ENCODE measurements at regions not wholly inside any gene's neighbourhood (a gene's known extent, or its start where the extent isn't known, plus 50 kb on each side); places are given as distances from the start of the nearest gene placed in this dataset.

- Histone ChIP-seq H3K27ac (ENCODE audit: low read depth in 1 of 3, low read length in 2 of 3) (no peak overlapping the region), H3K4me1 (ENCODE audit: control insufficient read depth in 3 of 3, insufficient read depth in 2 of 3, low read depth in 1 of 3, low read length in 2 of 3) (no peaks in the 10 kb centered on the region), H3K27me3 (ENCODE audit: control insufficient read depth in 3 of 3, insufficient read depth in 3 of 3, low read length in 3 of 3) (no peaks in the 10 kb centered on the region), H3K4me3 (ENCODE audit: low read depth in 1 of 3, low read length in 3 of 3) (no peak overlapping the region), H3K36me3 (ENCODE audit: control insufficient read depth in 3 of 3, insufficient read depth in 2 of 3, low read depth in 1 of 3, low read length in 3 of 3) (no peaks in the 10 kb centered on the region), H3K9me3 (ENCODE audit: control insufficient read depth in 2 of 2, insufficient read depth in 1 of 2, low read depth in 1 of 2, low read length in 1 of 2) (no peaks in the 10 kb centered on the region)
- DNase-seq: no peak
- WGBS, 3 donors: 50 to 86% (median 69%) methylated on average over 1 of the region's 1 CpG
- FAIRE-seq: no peak
Observed at GRCh38 chrX:25534091-25534490, 518.3 kb upstream of the ARX start.

- no peak for FAIRE-seq
- Histone ChIP-seq H3K4me3 (ENCODE audit: low read depth in 1 of 3, low read length in 3 of 3) (no peak overlapping the region), H3K36me3 (ENCODE audit: control insufficient read depth in 3 of 3, insufficient read depth in 2 of 3, low read depth in 1 of 3, low read length in 3 of 3) (no peaks in the 10 kb centered on the region), H3K9me3 (ENCODE audit: control insufficient read depth in 2 of 2, insufficient read depth in 1 of 2, low read depth in 1 of 2, low read length in 1 of 2) (no peaks in the 10 kb centered on the region), H3K27ac (ENCODE audit: low read depth in 1 of 3, low read length in 2 of 3) (no peak overlapping the region), H3K27me3 (ENCODE audit: control insufficient read depth in 3 of 3, insufficient read depth in 3 of 3, low read length in 3 of 3) (no peaks in the 10 kb centered on the region), H3K4me1 (ENCODE audit: control insufficient read depth in 3 of 3, insufficient read depth in 2 of 3, low read depth in 1 of 3, low read length in 2 of 3) (no peaks in the 10 kb centered on the region)
- WGBS, 3 donors: 36 to 64% (median 38%) methylated on average over 2 of the region's 2 CpGs
- DNase-seq: no peak
Observed at GRCh38 chrX:25536307-25536970, 520.7 kb upstream of the ARX start.

- no peak for DNase-seq
- 78 to 84% (median 83%) methylated on average over 7 of the region's 7 CpGs for whole genome bisulfite sequencing, 3 donors
- no peak overlapping the region for H3K27ac ChIP-seq (ENCODE audit: low read depth in 1 of 3, low read length in 2 of 3)
- H3K9me3 ChIP-seq (ENCODE audit: control insufficient read depth in 2 of 2, insufficient read depth in 1 of 2, low read depth in 1 of 2, low read length in 1 of 2): no peaks in the 10 kb centered on the region
- H3K36me3 ChIP-seq (ENCODE audit: control insufficient read depth in 3 of 3, insufficient read depth in 2 of 3, low read depth in 1 of 3, low read length in 3 of 3): no peaks in the 10 kb centered on the region
- no peaks in the 10 kb centered on the region for H3K4me1 ChIP-seq (ENCODE audit: control insufficient read depth in 3 of 3, insufficient read depth in 2 of 3, low read depth in 1 of 3, low read length in 2 of 3)
- H3K27me3 ChIP-seq (ENCODE audit: control insufficient read depth in 3 of 3, insufficient read depth in 3 of 3, low read length in 3 of 3): no peaks in the 10 kb centered on the region
- H3K4me3 ChIP-seq (ENCODE audit: low read depth in 1 of 3, low read length in 3 of 3): no peak overlapping the region
- no peak for FAIRE-seq
Observed at GRCh38 chrX:25537699-25538098, 521.9 kb upstream of the ARX start.

- H3K27me3 ChIP-seq (ENCODE audit: control insufficient read depth in 3 of 3, insufficient read depth in 3 of 3, low read length in 3 of 3): no peaks in the 10 kb centered on the region
- no peak for FAIRE-seq
- no peaks in the 10 kb centered on the region for H3K9me3 ChIP-seq (ENCODE audit: control insufficient read depth in 2 of 2, insufficient read depth in 1 of 2, low read depth in 1 of 2, low read length in 1 of 2)
- DNase-seq: no peak
- H3K36me3 ChIP-seq (ENCODE audit: control insufficient read depth in 3 of 3, insufficient read depth in 2 of 3, low read depth in 1 of 3, low read length in 3 of 3): no peaks in the 10 kb centered on the region
- WGBS, 3 donors: 31 to 66% (median 52%) methylated on average over 3 of the region's 3 CpGs
- H3K27ac ChIP-seq (ENCODE audit: low read depth in 1 of 3, low read length in 2 of 3): no peak overlapping the region
- no peak overlapping the region for H3K4me3 ChIP-seq (ENCODE audit: low read depth in 1 of 3, low read length in 3 of 3)
- no peaks in the 10 kb centered on the region for H3K4me1 ChIP-seq (ENCODE audit: control insufficient read depth in 3 of 3, insufficient read depth in 2 of 3, low read depth in 1 of 3, low read length in 2 of 3)
Observed at GRCh38 chrX:25544641-25545040, 528.9 kb upstream of the ARX start.

GRCh38 chrX:25548811-25549210 lies 533.0 kb upstream of the ARX start:
- Histone ChIP-seq H3K9me3 (ENCODE audit: control insufficient read depth in 2 of 2, insufficient read depth in 1 of 2, low read depth in 1 of 2, low read length in 1 of 2) (no peaks in the 10 kb centered on the region), H3K27ac (ENCODE audit: low read depth in 1 of 3, low read length in 2 of 3) (no peak overlapping the region), H3K4me3 (ENCODE audit: low read depth in 1 of 3, low read length in 3 of 3) (no peak overlapping the region), H3K36me3 (ENCODE audit: control insufficient read depth in 3 of 3, insufficient read depth in 2 of 3, low read depth in 1 of 3, low read length in 3 of 3) (no peaks in the 10 kb centered on the region), H3K27me3 (ENCODE audit: control insufficient read depth in 3 of 3, insufficient read depth in 3 of 3, low read length in 3 of 3) (no peaks in the 10 kb centered on the region), H3K4me1 (ENCODE audit: control insufficient read depth in 3 of 3, insufficient read depth in 2 of 3, low read depth in 1 of 3, low read length in 2 of 3) (no peaks in the 10 kb centered on the region)
- FAIRE-seq: no peak
- 63 to 83% (median 68%) methylated on average over 7 of the region's 7 CpGs for WGBS, 3 donors
- no peak for DNase-seq

GRCh38 chrX:25555521-25555920 lies 539.8 kb upstream of the ARX start:
- 69 to 72% (median 70%) methylated on average over 4 of the region's 4 CpGs for WGBS, 3 donors
- FAIRE-seq: no peak
- no peak overlapping the region for H3K4me3 ChIP-seq (ENCODE audit: low read depth in 1 of 3, low read length in 3 of 3)
- no peaks in the 10 kb centered on the region for H3K4me1 ChIP-seq (ENCODE audit: control insufficient read depth in 3 of 3, insufficient read depth in 2 of 3, low read depth in 1 of 3, low read length in 2 of 3)
- no peak for DNase-seq
- H3K36me3 ChIP-seq (ENCODE audit: control insufficient read depth in 3 of 3, insufficient read depth in 2 of 3, low read depth in 1 of 3, low read length in 3 of 3): no peaks in the 10 kb centered on the region
- H3K27ac ChIP-seq (ENCODE audit: low read depth in 1 of 3, low read length in 2 of 3): no peak overlapping the region
- H3K27me3 ChIP-seq (ENCODE audit: control insufficient read depth in 3 of 3, insufficient read depth in 3 of 3, low read length in 3 of 3): no peaks in the 10 kb centered on the region
- H3K9me3 ChIP-seq (ENCODE audit: control insufficient read depth in 2 of 2, insufficient read depth in 1 of 2, low read depth in 1 of 2, low read length in 1 of 2): no peaks in the 10 kb centered on the region

GRCh38 chrX:25558137-25558536 lies 542.4 kb upstream of the ARX start:
- DNase-seq (no peak), FAIRE-seq (no peak)
- H3K27me3 ChIP-seq (ENCODE audit: control insufficient read depth in 3 of 3, insufficient read depth in 3 of 3, low read length in 3 of 3): no peaks in the 10 kb centered on the region
- WGBS, 3 donors: 70 to 88% (median 74%) methylated on average over 2 of the region's 2 CpGs
- no peaks in the 10 kb centered on the region for H3K4me1 ChIP-seq (ENCODE audit: control insufficient read depth in 3 of 3, insufficient read depth in 2 of 3, low read depth in 1 of 3, low read length in 2 of 3)
- no peaks in the 10 kb centered on the region for H3K36me3 ChIP-seq (ENCODE audit: control insufficient read depth in 3 of 3, insufficient read depth in 2 of 3, low read depth in 1 of 3, low read length in 3 of 3)
- H3K27ac ChIP-seq (ENCODE audit: low read depth in 1 of 3, low read length in 2 of 3): no peak overlapping the region
- no peak overlapping the region for H3K4me3 ChIP-seq (ENCODE audit: low read depth in 1 of 3, low read length in 3 of 3)
- no peaks in the 10 kb centered on the region for H3K9me3 ChIP-seq (ENCODE audit: control insufficient read depth in 2 of 2, insufficient read depth in 1 of 2, low read depth in 1 of 2, low read length in 1 of 2)

GRCh38 chrX:25561190-25561589 lies 545.4 kb upstream of the ARX start:
- Histone ChIP-seq H3K9me3 (ENCODE audit: control insufficient read depth in 2 of 2, insufficient read depth in 1 of 2, low read depth in 1 of 2, low read length in 1 of 2) (no peaks in the 10 kb centered on the region), H3K36me3 (ENCODE audit: control insufficient read depth in 3 of 3, insufficient read depth in 2 of 3, low read depth in 1 of 3, low read length in 3 of 3) (no peaks in the 10 kb centered on the region), H3K27me3 (ENCODE audit: control insufficient read depth in 3 of 3, insufficient read depth in 3 of 3, low read length in 3 of 3) (no peaks in the 10 kb centered on the region), H3K4me1 (ENCODE audit: control insufficient read depth in 3 of 3, insufficient read depth in 2 of 3, low read depth in 1 of 3, low read length in 2 of 3) (no peaks in the 10 kb centered on the region), H3K27ac (ENCODE audit: low read depth in 1 of 3, low read length in 2 of 3) (no peak overlapping the region), H3K4me3 (ENCODE audit: low read depth in 1 of 3, low read length in 3 of 3) (no peak overlapping the region)
- DNase-seq (no peak), FAIRE-seq (no peak)
- WGBS, 3 donors: 23 to 53% (median 27%) methylated on average over 1 of the region's 1 CpG

- no peaks in the 10 kb centered on the region for H3K9me3 ChIP-seq (ENCODE audit: control insufficient read depth in 2 of 2, insufficient read depth in 1 of 2, low read depth in 1 of 2, low read length in 1 of 2)
- no peaks in the 10 kb centered on the region for H3K4me1 ChIP-seq (ENCODE audit: control insufficient read depth in 3 of 3, insufficient read depth in 2 of 3, low read depth in 1 of 3, low read length in 2 of 3)
- FAIRE-seq (no peak), DNase-seq (no peak)
- no peak overlapping the region for H3K27ac ChIP-seq (ENCODE audit: low read depth in 1 of 3, low read length in 2 of 3)
- no peaks in the 10 kb centered on the region for H3K36me3 ChIP-seq (ENCODE audit: control insufficient read depth in 3 of 3, insufficient read depth in 2 of 3, low read depth in 1 of 3, low read length in 3 of 3)
- H3K27me3 ChIP-seq (ENCODE audit: control insufficient read depth in 3 of 3, insufficient read depth in 3 of 3, low read length in 3 of 3): no peaks in the 10 kb centered on the region
- no peak overlapping the region for H3K4me3 ChIP-seq (ENCODE audit: low read depth in 1 of 3, low read length in 3 of 3)
Observed at GRCh38 chrX:25573631-25574030, 557.9 kb upstream of the ARX start.

Data from small intestine (tissue), 7 donors.